ENCODE measurements at regions not wholly inside any gene's neighbourhood (a gene's known extent, or its start where the extent isn't known, plus 50 kb on each side); places are given as distances from the start of the nearest gene placed in this dataset.

GRCh38 chr3:26099692-26100091, 309.8 kb downstream of the OXSM start:
- peaks cover 0 to 16% (median 1%) of the 10 kb centered on the region in 5 donors for H3K4me1 ChIP-seq (ENCODE audit: control insufficient read depth in 5 of 5, insufficient read depth in 5 of 5, low read length in 5 of 5)
- no peak for ATAC-seq (ENCODE audit: insufficient read depth, low FRiP score)
- peaks cover 0 to 9% (median 9%) of the 10 kb centered on the region in 4 donors for H3K9me3 ChIP-seq (ENCODE audit: control insufficient read depth in 4 of 4, insufficient read depth in 3 of 4, low read length in 3 of 4)
- no peak overlapping the region for H3K9ac ChIP-seq (ENCODE audit: insufficient read depth in 1 of 2, low read length in 2 of 2)
- no peaks in the 10 kb centered on the region for H3K36me3 ChIP-seq (ENCODE audit: control insufficient read depth in 4 of 4, insufficient read depth in 4 of 4, low read length in 4 of 4)
- H3K27me3 ChIP-seq (ENCODE audit: control insufficient read depth in 3 of 3, insufficient read depth in 3 of 3, low read length in 2 of 3), result no peaks in the 10 kb centered on the region
- no peak for DNase-seq
- H3K27ac ChIP-seq (ENCODE audit: low read depth in 1 of 2, low read length in 1 of 2), result peak overlapping the region in 1 of 2 donors; percentile 87
- no peak overlapping the region for H3K4me3 ChIP-seq
- no peak for TF ChIP-seq CTCF (IDR thresholded peaks at IDR 0.05; ENCODE audit: control extremely low read depth, extremely low read depth)

GRCh38 chr3:26100176-26100575, 310.3 kb downstream of the OXSM start:
- Histone ChIP-seq H3K27me3 (ENCODE audit: control insufficient read depth in 3 of 3, insufficient read depth in 3 of 3, low read length in 2 of 3) (no peaks in the 10 kb centered on the region), H3K9me3 (ENCODE audit: control insufficient read depth in 4 of 4, insufficient read depth in 3 of 4, low read length in 3 of 4) (peaks cover 0 to 9% (median 9%) of the 10 kb centered on the region in 4 donors), H3K36me3 (ENCODE audit: control insufficient read depth in 4 of 4, insufficient read depth in 4 of 4, low read length in 4 of 4) (no peaks in the 10 kb centered on the region), H3K9ac (ENCODE audit: insufficient read depth in 1 of 2, low read length in 2 of 2) (no peak overlapping the region), H3K4me1 (ENCODE audit: control insufficient read depth in 5 of 5, insufficient read depth in 5 of 5, low read length in 5 of 5) (peaks cover 0 to 21% (median 6%) of the 10 kb centered on the region in 5 donors), H3K4me3 (no peak overlapping the region), H3K27ac (ENCODE audit: low read depth in 1 of 2, low read length in 1 of 2) (peak overlapping the region in 1 of 2 donors; percentile 87)
- DNase-seq, result peak in 1 of 3 donors; percentile 4
- no peak for TF ChIP-seq CTCF (IDR thresholded peaks at IDR 0.05; ENCODE audit: control extremely low read depth, extremely low read depth)
- WGBS, 2 donors, result 44 to 57% methylated on average over 1 of the region's 1 CpG
- no peak for ATAC-seq (ENCODE audit: insufficient read depth, low FRiP score)

- no peak for TF ChIP-seq CTCF (IDR thresholded peaks at IDR 0.05; ENCODE audit: control extremely low read depth, extremely low read depth)
- Histone ChIP-seq H3K27ac (ENCODE audit: low read depth in 1 of 2, low read length in 1 of 2) (peak overlapping the region in 1 of 2 donors; percentile 41), H3K9me3 (ENCODE audit: control insufficient read depth in 4 of 4, insufficient read depth in 3 of 4, low read length in 3 of 4) (peaks cover 0 to 3% (median under 1%) of the 10 kb centered on the region in 4 donors), H3K4me3 (no peak overlapping the region), H3K36me3 (ENCODE audit: control insufficient read depth in 4 of 4, insufficient read depth in 4 of 4, low read length in 4 of 4) (no peaks in the 10 kb centered on the region), H3K4me1 (ENCODE audit: control insufficient read depth in 5 of 5, insufficient read depth in 5 of 5, low read length in 5 of 5) (peaks cover 0 to 27% (median 13%) of the 10 kb centered on the region in 5 donors), H3K27me3 (ENCODE audit: control insufficient read depth in 3 of 3, insufficient read depth in 3 of 3, low read length in 2 of 3) (no peaks in the 10 kb centered on the region), H3K9ac (ENCODE audit: insufficient read depth in 1 of 2, low read length in 2 of 2) (no peak overlapping the region)
- peak in 2 of 3 donors; percentile 18 to 37 for DNase-seq
- WGBS, 2 donors, result 73 to 81% methylated on average over 1 of the region's 1 CpG
- no peak for ATAC-seq (ENCODE audit: insufficient read depth, low FRiP score)
Measured at GRCh38 chr3:26102376-26102775, 312.5 kb downstream of the OXSM start.

- Histone ChIP-seq H3K9me3 (ENCODE audit: control insufficient read depth in 4 of 4, insufficient read depth in 3 of 4, low read length in 3 of 4) (peaks cover 0 to 3% (median 0%) of the 10 kb centered on the region in 4 donors), H3K27ac (ENCODE audit: low read depth in 1 of 2, low read length in 1 of 2) (peak overlapping the region in 1 of 2 donors; percentile 66), H3K4me1 (ENCODE audit: control insufficient read depth in 5 of 5, insufficient read depth in 5 of 5, low read length in 5 of 5) (peaks cover 0 to 27% (median 13%) of the 10 kb centered on the region in 5 donors), H3K9ac (ENCODE audit: insufficient read depth in 1 of 2, low read length in 2 of 2) (no peak overlapping the region), H3K4me3 (no peak overlapping the region), H3K36me3 (ENCODE audit: control insufficient read depth in 4 of 4, insufficient read depth in 4 of 4, low read length in 4 of 4) (no peaks in the 10 kb centered on the region), H3K27me3 (ENCODE audit: control insufficient read depth in 3 of 3, insufficient read depth in 3 of 3, low read length in 2 of 3) (no peaks in the 10 kb centered on the region)
- 10 to 11% methylated on average over 2 of the region's 2 CpGs for WGBS, 2 donors
- ATAC-seq (ENCODE audit: insufficient read depth, low FRiP score) (no peak), DNase-seq (peak in 2 of 3 donors; percentile 34 to 39)
- no peak for TF ChIP-seq CTCF (IDR thresholded peaks at IDR 0.05; ENCODE audit: control extremely low read depth, extremely low read depth)
Measured at GRCh38 chr3:26104851-26105251, 315.0 kb downstream of the OXSM start.
